ENCODE measurements at regions not wholly inside any gene's neighbourhood (a gene's known extent, or its start where the extent isn't known, plus 50 kb on each side); places are given as distances from the start of the nearest gene placed in this dataset.

DNA sequence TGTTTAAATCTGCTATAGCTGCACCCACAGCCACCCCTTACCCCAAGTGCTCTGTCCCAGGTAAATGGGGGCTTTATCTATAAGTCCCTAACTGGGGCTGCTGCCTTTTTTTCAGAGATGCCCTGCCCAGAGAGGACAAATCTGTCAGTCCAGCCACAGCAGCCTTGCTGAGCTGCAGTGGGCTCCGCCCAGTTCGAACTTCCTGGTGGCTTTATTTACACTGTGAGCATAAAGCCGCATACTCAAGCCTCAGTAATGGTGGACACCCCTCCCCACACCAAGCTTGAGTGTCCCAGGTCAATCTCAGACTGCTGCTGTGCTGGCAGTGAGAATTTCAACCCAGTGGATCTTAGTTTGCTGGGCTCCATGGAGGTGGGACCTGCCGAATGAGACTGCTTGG lies 505.2 kb downstream of the CBLN4 start:
- TF ChIP-seq CTCF (IDR thresholded peaks at IDR 0.05), result no peak
- no peak for TF ChIP-seq ZFX (IDR thresholded peaks at IDR 0.05; ENCODE audit: borderline replicate concordance)
